H1 (cell line): ENCODE measurements at regions not wholly inside any gene's neighbourhood (a gene's known extent, or its start where the extent isn't known, plus 50 kb on each side); places are given as distances from the start of the nearest gene placed in this dataset.
"Not testable (repeated sequence)": the region's sequence is repeated elsewhere in the genome, so short reads cannot be mapped to it uniquely, and the experiment has no call there.

Source experiments
- CTCF ChIA-PET: fragments of 300-600 bp; sonication (Branson Sonifier 250); formaldehyde crosslinking; loops from one replicate; lab custom pipeline; 2021; ENCODE audit not compliant: partially characterized antibody; lab: Charles Lee
- POLR2A ChIA-PET: fragments of 300-600 bp; sonication (Branson Sonifier 250); formaldehyde crosslinking; loops from one replicate; lab custom pipeline; 2021; ENCODE audit warnings: inconsistent platforms; ENCODE audit not compliant: partially characterized antibody; lab: Charles Lee
- DNase-seq, 2 experiments: peaks; one replicate each; pipeline versions ENCODE4 v3.0.0 to v3.0.0-alpha.2; 2010 to 2022; ENCODE audit warnings: low spot score in 2 of 2, low read depth in 1 of 2, mixed read lengths in 1 of 2
- FAIRE-seq: peaks from 2 replicates; lab custom pipeline; 2011; peaks lifted over from hg19 to GRCh38; lab: Jason Lieb, UNC
- H2AFZ ChIP-seq: 2 replicates; pipeline ENCODE4 v1.8.1; 2012; ENCODE audit warnings: low read length, inconsistent platforms
- H2AK5ac ChIP-seq: 2 replicates; pipeline ENCODE4 v1.6.1; 2013; ENCODE audit warnings: low read depth, low read length
- H2BK120ac ChIP-seq: replicated peaks from 2 replicates; pipeline ENCODE3; 2013; ENCODE audit warnings: low read depth, low read length, inconsistent platforms
- H2BK12ac ChIP-seq: 2 replicates; pipeline ENCODE4 v1.6.1; 2013; ENCODE audit warnings: low read depth, low read length
- H2BK15ac ChIP-seq: 2 replicates; pipeline ENCODE4 v1.6.1; 2013; ENCODE audit warnings: low read length
- H2BK20ac ChIP-seq: 2 replicates; pipeline ENCODE4 v1.6.1; 2013; ENCODE audit warnings: low read length
- H2BK5ac ChIP-seq: 2 replicates; pipeline ENCODE4 v1.6.1; 2013; ENCODE audit warnings: low read depth, low read length
- H3K14ac ChIP-seq: 2 replicates; pipeline ENCODE4 v1.6.1; 2013; ENCODE audit warnings: inconsistent platforms; ENCODE audit not compliant: insufficient read length
- H3K18ac ChIP-seq: 2 replicates; pipeline ENCODE4 v1.6.1; 2013; ENCODE audit warnings: low read length; ENCODE audit errors: extremely low read depth
- H3K23ac ChIP-seq: 2 replicates; pipeline ENCODE4 v1.6.1; 2013; ENCODE audit warnings: inconsistent platforms; ENCODE audit not compliant: insufficient read length
- H3K23me2 ChIP-seq: 2 replicates; pipeline ENCODE4 v1.6.1; 2013; ENCODE audit warnings: low read depth, low read length
- H3K27ac ChIP-seq: 2 replicates; pipeline ENCODE4 v1.6.1; 2011; ENCODE audit warnings: low read depth, low read length, inconsistent platforms
- H3K27me3 ChIP-seq, 4 experiments: replicated peaks in 1 of 4; 1 replicate in 1 of 4; 2 replicates in 3 of 4; pipeline versions ENCODE4 v1.6.1 to v1.8.1; 2011 to 2013; ENCODE audit warnings: low read length in 3 of 4, mild to moderate bottlenecking in 3 of 4, inconsistent platforms in 2 of 4, mixed read lengths in 2 of 4, moderate library complexity in 1 of 4; ENCODE audit not compliant: control insufficient read depth in 3 of 4, insufficient read depth in 3 of 4; ENCODE audit errors: extremely low read depth in 1 of 4
- H3K36me3 ChIP-seq, 4 experiments: 2 replicates each; pipeline versions ENCODE4 v1.6.1 to v1.8.1; 2011 to 2013; ENCODE audit warnings: mild to moderate bottlenecking in 4 of 4, low read length in 3 of 4, moderate library complexity in 2 of 4, control low read depth in 1 of 4, inconsistent platforms in 1 of 4; ENCODE audit not compliant: insufficient read depth in 4 of 4, control insufficient read depth in 2 of 4
- H3K4ac ChIP-seq: replicated peaks from 2 replicates; pipeline ENCODE3; 2013; ENCODE audit warnings: low read length, low read depth, mixed read lengths, inconsistent platforms; ENCODE audit not compliant: insufficient read length
- H3K4me1 ChIP-seq, 4 experiments: replicated peaks in 1 of 4; 1 replicate in 1 of 4; 2 replicates in 3 of 4; pipeline versions ENCODE4 v1.6.1 to v1.8.1; 2011 to 2013; ENCODE audit warnings: low read length in 3 of 4, inconsistent platforms in 2 of 4, mixed read lengths in 1 of 4; ENCODE audit not compliant: insufficient read depth in 4 of 4, control insufficient read depth in 3 of 4
- H3K4me2 ChIP-seq, 2 experiments: 2 replicates each; pipeline versions ENCODE4 v1.6.1 to v1.8.1; 2011 to 2013; ENCODE audit warnings: low read depth in 2 of 2, low read length in 2 of 2, control low read depth in 1 of 2, inconsistent platforms in 1 of 2, mild to moderate bottlenecking in 1 of 2; ENCODE audit not compliant: insufficient read depth in 1 of 2
- H3K4me3 ChIP-seq, 4 experiments: fragments of 200-600, 300-600 bp in 1 of 4; sonication (generic), shearing (Covaris generic), sonication (Bioruptor Twin) in 1 of 4; 2 replicates each; pipeline versions ENCODE4 v1.5.1 to v1.8.1; 2011 to 2016; ENCODE audit warnings: low read length in 4 of 4, low read depth in 3 of 4, control low read depth in 2 of 4, inconsistent platforms in 2 of 4, mild to moderate bottlenecking in 2 of 4, mixed read lengths in 1 of 4, moderate library complexity in 1 of 4; ENCODE audit not compliant: insufficient read depth in 2 of 4; ENCODE audit errors: extremely low read depth in 1 of 4
- H3K56ac ChIP-seq: replicated peaks from 2 replicates; pipeline ENCODE3; 2013; ENCODE audit warnings: low read depth, mild to moderate bottlenecking, mixed read lengths, low read length, inconsistent platforms; ENCODE audit not compliant: insufficient read length
- H3K79me1 ChIP-seq: 2 replicates; pipeline ENCODE4 v1.6.1; 2013; ENCODE audit warnings: low read depth, low read length, control low read depth
- H3K79me2 ChIP-seq, 2 experiments: 2 replicates each; pipeline versions ENCODE4 v1.6.1 to v1.8.1; 2012 to 2013; ENCODE audit warnings: low read length in 2 of 2, mild to moderate bottlenecking in 2 of 2, inconsistent platforms in 1 of 2; ENCODE audit not compliant: insufficient read depth in 2 of 2, control insufficient read depth in 1 of 2
- H3K9ac ChIP-seq, 4 experiments: replicated peaks in 1 of 4; 1 replicate in 1 of 4; 2 replicates in 3 of 4; pipeline versions ENCODE4 v1.6.1 to v1.8.1; 2011 to 2013; ENCODE audit warnings: low read depth in 3 of 4, low read length in 3 of 4, control low read depth in 2 of 4, mild to moderate bottlenecking in 2 of 4, moderate library complexity in 2 of 4, inconsistent platforms in 1 of 4; ENCODE audit errors: extremely low read depth in 1 of 4
- H3K9me3 ChIP-seq, 2 experiments: 2 replicates each; pipeline versions ENCODE4 v1.6.1 to v1.8.1; 2012 to 2013; ENCODE audit warnings: mild to moderate bottlenecking in 2 of 2, moderate library complexity in 2 of 2, control low read depth in 1 of 2, inconsistent platforms in 1 of 2, low read depth in 1 of 2, low read length in 1 of 2, mixed read lengths in 1 of 2; ENCODE audit not compliant: insufficient read depth in 2 of 2
- H4K20me1 ChIP-seq, 2 experiments: replicated peaks in 1 of 2; 2 replicates each; pipeline versions ENCODE3 to v1.8.1; 2011 to 2013; ENCODE audit warnings: inconsistent platforms in 2 of 2, low read length in 2 of 2, mild to moderate bottlenecking in 1 of 2; ENCODE audit not compliant: insufficient read depth in 2 of 2, control insufficient read depth in 1 of 2
- H4K5ac ChIP-seq: 2 replicates; pipeline ENCODE4 v1.6.1; 2013; ENCODE audit warnings: low read length, low read depth, mixed read lengths, inconsistent platforms; ENCODE audit not compliant: insufficient read length
- H4K8ac ChIP-seq: 2 replicates; pipeline ENCODE4 v1.8.0; 2013; ENCODE audit warnings: mild to moderate bottlenecking, moderate library complexity, low read length, inconsistent platforms; ENCODE audit not compliant: insufficient read depth; ENCODE audit errors: extremely low read depth
- H4K91ac ChIP-seq: replicated peaks from 2 replicates; pipeline ENCODE3; 2013; ENCODE audit warnings: low read length, mixed read lengths, inconsistent platforms; ENCODE audit not compliant: insufficient read length
- WGBS, 2 experiments: shearing (Covaris generic) in 1 of 2; methylation state at CpG; one replicate each; pipeline versions ENCODE4 v1.1.6 to v1.1.7; 2013 to 2015; ENCODE audit warnings: low lambda C conversion rate in 2 of 2, mixed read lengths in 2 of 2, inconsistent platforms in 1 of 2, low coverage in 1 of 2, missing lambda C conversion rate in 1 of 2; ENCODE audit not compliant: insufficient replicate concordance in 2 of 2, insufficient coverage in 1 of 2, insufficient read length in 1 of 2; ENCODE audit errors: extremely low coverage in 1 of 2, missing lambda C conversion rate in 1 of 2; 5-methylcytosine and 5-hydroxymethylcytosine counted together

DNA sequence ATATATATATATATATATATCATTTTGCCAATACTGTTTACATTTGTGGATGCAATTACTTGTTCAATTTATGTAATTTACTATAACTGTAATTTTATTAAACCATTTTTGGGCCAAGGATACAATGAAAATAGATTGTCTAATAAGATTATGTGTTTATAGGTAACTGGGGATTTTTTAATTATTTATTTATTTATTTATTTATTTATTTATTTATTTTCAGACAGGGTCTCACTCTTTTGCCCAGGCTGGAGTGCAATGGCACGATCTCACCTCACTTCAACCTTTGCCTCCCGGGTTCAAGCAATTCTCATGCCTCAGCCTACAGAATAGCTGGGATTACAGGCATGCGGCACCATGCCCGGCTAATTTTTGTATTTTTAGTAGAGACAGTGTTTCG is 92.0 kb upstream of the SYT4 start:
- H2BK5ac ChIP-seq, H3K18ac ChIP-seq, H3K9me3 ChIP-seq, H3K36me3 ChIP-seq, H4K5ac ChIP-seq, H3K27ac ChIP-seq, H2BK12ac ChIP-seq, H3K4me3 ChIP-seq, H2BK15ac ChIP-seq, H3K4ac ChIP-seq, H3K27me3 ChIP-seq, H3K23me2 ChIP-seq, H2BK20ac ChIP-seq, H3K56ac ChIP-seq, H4K20me1 ChIP-seq, H2BK120ac ChIP-seq, H2AFZ ChIP-seq, H3K4me1 ChIP-seq, H4K8ac ChIP-seq, H3K79me1 ChIP-seq, H3K23ac ChIP-seq, FAIRE-seq, H3K9ac ChIP-seq, H4K91ac ChIP-seq, H3K79me2 ChIP-seq, DNase-seq, H2AK5ac ChIP-seq, H3K14ac ChIP-seq, POLR2A ChIA-PET, H3K4me2 ChIP-seq: not testable (repeated sequence)
- CTCF ChIA-PET = interaction anchor here (1.2 kb wide), 1 partner anchor 53 kb away, joined by 3 read pairs; no protein-coding TSS in a partner anchor
- 96% methylated on average over 5 of the region's 5 CpGs; no CpG with 5 or more reads in 1 of the 2 experiments for WGBS, 2 experiments
